GM18909 (cell line): ENCODE measurements at regions not wholly inside any gene's neighbourhood (a gene's known extent, or its start where the extent isn't known, plus 50 kb on each side); places are given as distances from the start of the nearest gene placed in this dataset.

Experiments used
- ATAC-seq: cut with Tn5 transposase; IDR thresholded peaks from one replicate; pipeline ENCODE4 v1.9.1; 2021; ENCODE audit warnings: mild to moderate bottlenecking; ENCODE audit not compliant: unreplicated experiment, poor library complexity

DNA sequence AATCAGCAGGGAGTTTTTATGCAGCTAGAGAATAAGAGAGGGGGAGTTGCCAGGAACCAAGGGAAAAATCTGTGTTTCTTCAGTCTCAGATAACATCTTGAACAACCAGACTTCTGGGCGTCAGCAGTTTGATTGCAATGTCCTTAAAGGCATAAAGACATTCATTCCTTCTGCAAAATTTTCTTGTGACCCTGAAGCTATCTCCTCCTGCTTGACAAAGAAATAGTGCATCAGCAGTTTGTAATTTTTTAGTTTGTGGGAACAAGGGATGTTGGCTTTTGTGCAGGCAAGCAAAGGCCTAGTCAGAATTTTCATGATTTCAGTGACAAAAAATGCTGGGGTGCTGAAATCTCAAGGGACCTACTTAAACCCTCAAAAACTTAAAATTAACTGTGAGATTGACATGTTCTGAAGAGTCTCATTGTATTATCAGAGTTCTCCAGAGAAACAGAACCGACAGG is 125.8 kb upstream of the UNC5C start:
- no peak for ATAC-seq

DNA sequence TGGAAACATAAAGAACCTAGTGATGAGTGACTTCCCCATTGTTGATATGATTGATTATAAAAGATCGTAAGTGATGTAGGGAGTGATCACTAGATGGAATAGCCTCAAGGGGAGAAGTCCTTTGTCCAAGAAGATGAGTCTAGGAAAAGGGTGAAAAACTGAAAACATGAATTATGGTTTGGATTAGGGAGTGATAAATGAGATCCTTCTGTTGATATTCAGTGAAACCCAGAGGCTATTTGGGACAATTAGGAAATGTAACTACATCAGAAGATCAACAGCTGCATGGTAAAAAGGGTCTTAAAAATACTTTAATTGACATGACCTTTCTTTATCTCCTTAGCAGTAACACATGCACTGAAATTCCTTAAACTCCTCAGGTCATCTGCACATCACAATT is 124.0 kb upstream of the UNC5C start:
- no peak for ATAC-seq

DNA sequence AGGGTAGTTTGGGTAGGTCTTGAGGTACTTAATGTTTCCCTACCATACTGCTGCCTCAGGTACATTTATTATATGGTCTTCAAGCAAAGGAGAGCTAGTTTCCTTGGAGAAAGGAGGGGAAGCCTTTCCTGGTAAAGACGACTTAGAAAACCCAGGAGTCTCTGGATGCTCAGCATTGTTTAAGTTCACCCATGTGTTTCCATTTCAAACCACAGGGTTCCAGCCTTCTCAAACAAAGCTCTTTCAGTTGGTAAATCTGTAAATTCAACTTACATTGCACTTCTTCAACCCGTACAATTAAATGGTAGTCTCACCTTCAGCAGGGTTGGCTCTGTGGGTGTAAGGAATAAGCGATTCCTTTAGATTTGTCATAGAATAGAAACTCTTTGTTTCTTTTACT is 111.9 kb upstream of the UNC5C start:
- no peak for ATAC-seq

- no peak for ATAC-seq
Measured at GRCh38 chr4:95651891-95652290, 103.1 kb upstream of the UNC5C start.

- ATAC-seq = no peak
Measured at GRCh38 chr4:95644417-95644816, 95.6 kb upstream of the UNC5C start.

- no peak for ATAC-seq
Measured at GRCh38 chr4:95643627-95644026, 94.9 kb upstream of the UNC5C start.

DNA sequence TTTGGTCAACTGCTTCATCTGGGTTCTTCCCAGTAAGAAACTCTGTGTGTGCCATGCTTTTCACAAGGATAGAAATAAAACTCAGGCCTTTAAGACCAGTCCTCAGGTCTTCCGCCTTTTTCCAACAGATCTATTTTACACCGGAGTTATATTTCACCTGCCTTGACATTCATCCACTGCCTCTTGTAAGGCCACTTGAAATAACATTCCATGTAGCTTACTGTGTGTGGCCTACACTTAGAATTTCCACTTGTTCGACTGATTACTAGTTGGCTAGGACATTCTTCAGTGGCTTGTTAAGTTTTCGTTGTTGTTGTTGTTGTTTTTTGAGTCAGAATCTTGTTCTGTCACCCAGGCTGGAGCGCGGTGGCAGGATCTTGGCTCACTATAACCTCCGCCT is 92.8 kb upstream of the UNC5C start:
- no peak for ATAC-seq

DNA sequence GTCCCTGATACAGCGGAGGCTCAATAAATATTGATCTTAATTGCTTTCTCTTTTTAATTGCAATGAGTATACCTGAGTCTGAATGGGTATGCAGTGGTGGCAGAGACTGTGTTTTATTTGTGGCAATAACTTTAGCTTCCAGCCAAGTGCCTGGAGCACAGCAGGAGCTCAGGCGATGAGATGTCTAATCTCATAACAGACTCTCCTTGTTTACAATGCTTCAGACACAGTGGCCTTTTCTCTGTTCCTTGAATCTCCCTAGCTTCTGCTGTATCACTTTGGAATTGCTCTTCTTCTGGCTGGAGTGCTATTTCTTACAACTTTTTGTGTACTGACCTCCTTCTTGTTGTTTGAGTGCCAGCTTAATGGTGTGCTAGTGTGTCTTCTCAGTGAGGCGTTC is 91.5 kb upstream of the UNC5C start:
- no peak for ATAC-seq

GRCh38 chr4:95638920-95639501 is 90.2 kb upstream of the UNC5C start:
- no peak for ATAC-seq

- no peak for ATAC-seq
Measured at GRCh38 chr4:95637043-95637600, 88.3 kb upstream of the UNC5C start.

DNA sequence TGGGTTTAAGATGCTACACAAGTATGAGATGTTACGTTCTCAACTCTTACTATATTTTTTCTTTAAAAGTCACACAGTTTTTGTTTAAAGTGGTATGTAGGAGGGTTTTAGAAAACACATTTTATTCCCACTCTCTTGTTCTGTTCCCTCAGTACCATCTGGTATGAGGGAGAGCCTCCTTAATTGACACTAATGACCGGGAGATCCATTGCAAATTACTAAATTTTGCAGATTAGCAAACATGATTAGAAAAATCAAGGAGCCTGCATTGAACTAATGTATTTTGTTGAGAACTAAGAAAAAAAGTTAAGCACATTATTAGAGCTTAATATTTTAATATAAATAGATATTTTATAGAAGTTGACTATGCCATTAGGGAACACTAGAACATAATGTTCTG is 87.3 kb upstream of the UNC5C start:
- ATAC-seq = no peak

DNA sequence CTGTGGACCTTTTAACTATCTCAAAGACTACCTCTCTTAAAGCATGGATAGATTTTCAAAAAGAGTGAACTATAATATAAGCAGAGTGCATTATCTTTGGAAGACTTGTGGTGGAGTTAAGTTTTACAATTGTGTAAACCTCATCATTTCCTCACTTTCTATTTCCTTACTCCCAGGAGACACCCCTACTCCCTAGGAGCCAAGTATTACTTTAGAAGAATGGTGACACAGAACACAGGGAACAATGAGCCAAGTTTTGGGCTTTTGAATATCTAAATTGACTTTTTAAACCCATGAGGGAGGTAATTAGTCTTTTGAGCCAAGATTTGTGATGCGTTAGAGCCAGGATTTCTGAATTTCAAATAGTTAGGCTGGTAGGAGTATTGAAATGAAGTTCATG is 78.9 kb upstream of the UNC5C start:
- ATAC-seq = no peak

GRCh38 chr4:95627024-95627605 is 78.3 kb upstream of the UNC5C start:
- no peak for ATAC-seq

- no peak for ATAC-seq
Measured at GRCh38 chr4:95625020-95625419, 76.2 kb upstream of the UNC5C start.

DNA sequence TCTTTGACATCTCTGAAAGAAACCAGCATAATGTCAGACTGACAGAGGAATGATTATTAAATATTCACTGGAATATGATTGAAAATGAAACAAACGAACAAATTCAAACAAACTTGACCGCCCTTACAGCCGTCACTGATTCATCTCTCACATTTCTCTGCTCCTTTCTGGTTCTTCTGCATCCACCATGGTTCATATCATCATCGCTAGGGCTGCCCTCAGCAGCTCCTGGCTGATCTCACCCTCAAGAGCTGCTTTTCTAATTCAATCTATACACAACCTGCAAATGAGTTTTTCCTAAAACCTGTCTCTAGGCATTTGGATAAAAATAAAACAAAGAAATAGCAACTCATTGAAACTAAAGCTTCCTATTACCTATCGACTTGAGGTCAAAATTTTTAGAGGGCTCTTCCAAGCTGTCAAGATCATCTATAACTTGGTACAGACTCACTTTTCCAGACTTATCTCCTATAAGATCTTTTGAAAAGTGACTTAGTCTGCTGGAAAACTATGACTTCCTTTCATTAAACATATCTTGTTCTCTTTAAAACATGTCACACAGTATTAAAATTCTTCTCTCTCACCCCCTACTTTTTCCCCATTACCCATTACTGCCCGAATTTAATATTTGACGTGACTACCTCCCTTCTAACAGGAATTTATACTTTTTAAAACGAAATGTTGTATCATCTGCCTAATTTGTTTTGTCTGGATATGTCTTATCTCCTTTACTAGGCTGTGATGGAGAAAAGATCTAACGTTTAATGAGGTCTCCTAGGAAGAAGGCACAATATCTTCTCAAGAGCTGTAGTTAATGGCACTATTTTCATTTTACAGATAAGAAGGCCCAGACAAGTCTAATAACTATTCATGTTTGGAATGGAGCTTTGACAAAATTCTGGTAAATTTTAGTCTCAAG is 71.0 kb upstream of the UNC5C start:
- ATAC-seq = no peak

DNA sequence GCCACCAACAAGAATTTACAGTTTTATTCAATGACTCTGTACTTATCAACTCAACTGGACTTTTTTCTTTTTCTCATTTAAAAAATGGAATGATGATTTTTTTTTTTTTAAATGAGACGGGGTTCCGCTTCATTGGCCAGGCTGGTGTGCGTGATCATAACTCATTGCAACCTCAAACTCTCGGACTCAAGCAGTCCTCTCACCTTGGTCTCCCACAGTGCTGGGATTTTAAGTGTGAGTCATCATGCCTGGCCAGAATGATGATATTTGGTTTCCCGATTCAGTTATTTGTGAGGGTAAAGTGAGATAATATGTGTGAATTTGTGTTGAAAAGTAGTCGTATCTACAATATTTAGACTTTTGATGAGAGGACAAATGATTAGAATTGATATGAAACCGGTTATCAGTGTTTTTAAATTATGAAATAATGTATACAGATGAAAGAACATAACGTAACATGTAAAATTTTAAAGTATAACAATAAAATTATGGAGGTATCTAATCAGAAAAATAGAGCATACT is 66.0 kb upstream of the UNC5C start:
- ATAC-seq = no peak

DNA sequence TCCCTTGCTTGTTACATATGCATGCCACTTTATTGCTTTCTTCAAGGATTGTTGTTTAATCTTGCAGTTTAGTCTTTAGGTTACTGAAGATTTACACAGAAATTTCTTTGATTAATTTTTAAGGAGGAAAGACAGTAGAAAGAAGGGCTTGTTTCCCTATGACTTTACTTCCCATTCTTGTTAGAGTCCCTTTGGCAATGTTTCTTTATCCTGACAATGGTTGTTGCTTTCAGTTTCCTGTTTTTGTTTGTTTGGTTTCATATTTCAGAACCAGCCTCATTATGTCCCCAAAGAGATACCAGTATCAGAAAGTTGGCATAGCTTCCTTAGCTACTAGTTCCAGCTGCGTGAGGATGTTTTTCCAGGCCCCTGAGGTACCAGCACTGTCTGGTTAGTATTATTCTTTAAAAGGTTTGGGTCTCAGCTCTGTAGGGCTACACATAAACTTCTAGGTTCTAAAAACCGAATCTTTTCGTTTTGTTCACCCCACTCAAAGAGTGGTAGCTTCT is 61.3 kb upstream of the UNC5C start:
- ATAC-seq = no peak

DNA sequence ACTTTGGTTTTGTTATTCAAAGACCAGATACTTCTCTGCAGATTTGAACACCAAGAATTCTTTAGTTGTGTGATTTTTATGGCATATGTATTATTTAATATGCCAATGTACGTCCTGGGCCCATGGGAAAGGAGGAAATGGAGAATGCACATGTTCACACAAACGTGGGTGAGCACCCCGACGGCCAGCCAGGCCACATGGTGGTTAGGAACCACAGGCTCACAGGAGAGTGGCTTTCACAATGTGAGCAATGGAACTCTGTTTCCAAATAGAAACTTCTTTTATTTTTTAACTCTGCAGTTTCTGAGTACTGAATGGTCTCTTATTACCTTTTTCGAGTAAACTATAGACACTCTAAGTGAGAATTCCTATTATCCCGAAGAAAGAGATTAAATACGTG is 58.0 kb upstream of the UNC5C start:
- ATAC-seq = no peak

DNA sequence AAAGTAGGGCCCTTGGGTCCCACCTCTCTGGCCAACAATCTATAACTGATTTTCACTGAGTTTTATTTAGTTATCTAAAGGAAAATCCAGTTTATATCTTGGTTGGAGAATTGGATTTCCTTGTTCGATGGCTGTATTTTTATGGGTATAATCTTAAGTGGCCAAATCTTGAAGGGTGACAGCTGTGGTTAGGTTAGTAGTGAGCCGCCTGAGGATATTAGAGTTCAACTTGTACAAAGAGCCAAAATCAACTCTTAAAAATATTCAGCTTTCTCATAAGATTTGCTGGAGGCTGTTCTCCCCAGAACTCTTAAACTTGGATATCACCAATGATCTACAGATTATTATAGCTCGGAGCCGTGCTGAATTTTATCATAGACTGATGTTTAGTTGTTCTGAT is 54.6 kb upstream of the UNC5C start:
- ATAC-seq = no peak

- no peak for ATAC-seq
Measured at GRCh38 chr4:95602872-95603271, 54.1 kb upstream of the UNC5C start.

GRCh38 chr4:95601356-95601755 is 52.6 kb upstream of the UNC5C start:
- ATAC-seq = no peak
